LNCAP (cell line): ENCODE measurements at regions not wholly inside any gene's neighbourhood (a gene's known extent, or its start where the extent isn't known, plus 50 kb on each side); places are given as distances from the start of the nearest gene placed in this dataset.

Experiments
- TF ChIP-seq, protein P1 (sequence below): fragments of 450-650 bp; IDR thresholded peaks from 2 replicates; pipeline ENCODE4 v1.5.1; 2017; ENCODE audit warnings: mild to moderate bottlenecking

DNA sequence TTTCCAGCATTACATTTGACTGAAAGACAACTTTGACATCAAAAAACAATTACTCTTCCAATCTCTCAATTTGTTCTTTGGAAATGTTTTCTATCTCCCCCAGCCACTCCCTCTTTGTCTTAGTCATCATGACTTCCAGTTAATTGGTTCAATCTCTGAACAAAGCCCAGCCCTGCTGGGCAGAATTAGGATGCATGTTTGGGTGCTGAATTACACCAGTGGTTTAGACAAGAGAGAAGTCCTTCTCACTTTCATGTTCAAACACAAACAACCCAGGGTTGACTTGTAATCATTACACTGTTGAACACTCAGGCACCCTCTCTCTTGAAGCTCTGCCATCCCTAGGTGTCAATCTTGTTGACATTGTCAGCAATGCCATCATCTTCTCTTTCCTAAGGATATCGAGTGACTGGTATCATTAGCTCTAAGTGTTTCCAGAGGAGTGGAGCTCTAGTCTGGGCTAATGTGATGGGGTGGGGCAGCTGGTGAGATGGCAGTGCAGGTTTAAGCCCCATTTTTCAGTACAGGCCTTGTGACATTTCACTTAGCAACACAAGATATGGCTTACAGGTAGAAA lies 90.8 kb upstream of the MEIS1 start:
- TF ChIP-seq, protein P1, sequence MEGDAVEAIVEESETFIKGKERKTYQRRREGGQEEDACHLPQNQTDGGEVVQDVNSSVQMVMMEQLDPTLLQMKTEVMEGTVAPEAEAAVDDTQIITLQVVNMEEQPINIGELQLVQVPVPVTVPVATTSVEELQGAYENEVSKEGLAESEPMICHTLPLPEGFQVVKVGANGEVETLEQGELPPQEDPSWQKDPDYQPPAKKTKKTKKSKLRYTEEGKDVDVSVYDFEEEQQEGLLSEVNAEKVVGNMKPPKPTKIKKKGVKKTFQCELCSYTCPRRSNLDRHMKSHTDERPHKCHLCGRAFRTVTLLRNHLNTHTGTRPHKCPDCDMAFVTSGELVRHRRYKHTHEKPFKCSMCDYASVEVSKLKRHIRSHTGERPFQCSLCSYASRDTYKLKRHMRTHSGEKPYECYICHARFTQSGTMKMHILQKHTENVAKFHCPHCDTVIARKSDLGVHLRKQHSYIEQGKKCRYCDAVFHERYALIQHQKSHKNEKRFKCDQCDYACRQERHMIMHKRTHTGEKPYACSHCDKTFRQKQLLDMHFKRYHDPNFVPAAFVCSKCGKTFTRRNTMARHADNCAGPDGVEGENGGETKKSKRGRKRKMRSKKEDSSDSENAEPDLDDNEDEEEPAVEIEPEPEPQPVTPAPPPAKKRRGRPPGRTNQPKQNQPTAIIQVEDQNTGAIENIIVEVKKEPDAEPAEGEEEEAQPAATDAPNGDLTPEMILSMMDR: no peak

DNA sequence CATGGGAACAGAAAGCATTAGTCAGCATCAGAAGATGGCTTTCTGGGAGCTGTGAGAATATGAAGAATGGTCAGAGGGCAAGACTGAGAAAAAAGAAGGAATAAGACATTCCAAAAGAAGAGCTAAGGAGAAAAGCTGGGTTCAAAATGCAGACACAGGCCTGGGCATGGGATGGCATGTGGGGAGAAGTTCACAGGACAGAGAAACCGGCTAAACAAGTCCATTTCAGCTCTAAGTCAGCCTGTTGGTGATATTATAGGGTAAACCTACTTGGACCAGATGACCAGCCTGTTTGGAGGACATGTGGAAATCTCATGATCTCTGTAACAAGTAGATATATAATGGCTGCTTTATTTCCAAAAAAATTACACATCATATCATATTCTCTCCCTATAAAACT lies 91.7 kb upstream of the MEIS1 start:
- TF ChIP-seq, protein P1: no peak

DNA sequence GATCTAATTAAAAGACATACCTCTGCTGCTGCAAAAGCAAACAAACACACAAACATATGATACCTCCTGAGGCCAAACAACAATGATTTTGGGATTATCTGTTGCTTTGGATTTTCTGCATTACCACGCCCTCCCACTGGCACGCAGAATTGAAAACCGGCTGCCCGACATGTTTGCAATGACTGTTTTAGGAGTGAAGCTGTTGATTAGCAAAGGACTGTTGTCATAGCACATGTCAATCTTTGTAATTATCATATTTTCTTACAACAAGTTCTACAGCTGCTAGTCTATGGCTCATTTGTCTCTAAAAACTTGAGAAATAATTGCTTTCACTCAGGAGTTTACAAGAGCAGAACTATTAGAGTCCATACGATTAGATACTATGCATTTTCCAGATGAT lies 94.4 kb upstream of the MEIS1 start:
- TF ChIP-seq, protein P1: no peak

DNA sequence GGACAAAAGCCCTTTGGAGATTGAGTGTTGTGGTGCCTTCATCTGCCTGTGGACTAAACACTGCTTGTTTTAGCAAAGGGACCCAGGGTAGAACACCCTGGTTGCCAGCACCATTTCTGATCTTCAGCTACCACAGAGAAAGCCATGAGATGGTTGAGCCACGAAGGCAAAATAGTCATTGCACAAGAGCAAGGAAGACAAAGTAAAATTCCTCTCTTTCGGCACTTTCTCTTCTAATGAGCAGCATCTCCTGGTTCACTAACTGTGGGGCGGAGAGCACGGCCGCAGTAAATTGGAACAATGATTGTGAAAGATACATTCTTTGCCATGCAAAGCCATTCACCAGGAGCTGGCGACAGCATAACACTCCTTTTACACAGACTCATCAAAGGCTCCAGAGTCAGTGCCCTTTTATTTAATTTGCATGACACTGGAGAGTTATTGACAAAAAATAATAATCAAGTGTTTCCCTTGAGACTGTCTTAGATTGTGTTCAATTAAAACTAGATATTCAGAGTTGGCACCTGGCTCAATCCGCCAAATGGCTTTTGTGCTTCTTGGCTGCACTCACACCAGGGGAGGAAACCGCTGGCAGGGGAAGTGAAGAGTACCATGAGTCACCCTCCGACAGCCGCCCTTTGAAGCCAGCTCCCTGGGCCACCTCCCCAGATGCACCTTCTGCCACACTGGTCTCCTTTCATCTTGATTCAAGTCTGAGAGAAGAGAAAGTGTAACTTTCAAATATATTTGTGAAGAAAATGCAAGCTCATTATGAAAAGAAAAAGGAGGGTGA lies 100.5 kb upstream of the MEIS1 start:
- TF ChIP-seq, protein P1: no peak

DNA sequence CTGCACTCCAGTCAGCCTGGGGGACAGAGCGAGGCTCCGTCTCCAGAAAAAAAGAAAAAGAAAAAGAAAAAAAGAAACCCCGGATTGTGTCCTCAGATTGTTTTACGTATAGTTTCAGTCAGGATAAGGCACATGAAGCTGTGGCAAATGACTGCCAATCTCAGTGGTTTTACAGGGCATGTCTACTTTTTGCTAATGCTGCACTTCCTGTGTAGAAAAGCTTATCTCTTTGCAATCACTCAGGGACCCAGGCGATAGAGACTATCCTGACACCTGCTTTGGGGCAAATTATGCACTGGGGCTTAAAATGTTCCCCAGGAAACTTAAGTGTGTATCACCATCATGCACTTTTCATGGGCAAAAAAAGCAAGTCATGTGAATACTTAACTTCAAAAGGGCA lies 103.7 kb upstream of the MEIS1 start:
- TF ChIP-seq, protein P1: no peak

DNA sequence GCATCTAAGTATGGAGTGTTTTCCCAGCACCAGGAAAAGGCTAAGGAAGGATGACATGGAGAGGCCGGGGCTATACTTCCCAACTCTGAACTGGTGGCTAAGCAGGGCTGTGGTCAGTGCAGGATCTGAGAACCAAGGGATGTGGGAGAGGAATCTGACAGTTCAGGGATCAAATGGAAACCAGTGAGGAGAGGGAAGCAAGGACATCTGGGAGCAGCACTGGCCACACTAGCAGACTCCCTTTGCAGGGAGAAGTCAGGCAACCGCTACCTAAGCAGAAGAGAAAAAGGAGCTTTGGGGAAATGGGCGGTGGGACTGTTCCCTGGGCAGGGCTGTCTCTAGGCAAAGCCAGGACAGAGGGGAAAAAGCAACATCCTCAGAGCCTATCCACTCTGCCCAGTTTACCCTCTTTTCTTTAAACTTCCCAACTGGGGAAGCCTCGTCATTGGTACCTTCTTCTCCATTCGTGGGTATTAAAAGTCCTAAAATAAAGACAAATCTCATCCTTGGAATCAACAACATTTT lies 105.8 kb upstream of the MEIS1 start:
- TF ChIP-seq, protein P1: no peak

DNA sequence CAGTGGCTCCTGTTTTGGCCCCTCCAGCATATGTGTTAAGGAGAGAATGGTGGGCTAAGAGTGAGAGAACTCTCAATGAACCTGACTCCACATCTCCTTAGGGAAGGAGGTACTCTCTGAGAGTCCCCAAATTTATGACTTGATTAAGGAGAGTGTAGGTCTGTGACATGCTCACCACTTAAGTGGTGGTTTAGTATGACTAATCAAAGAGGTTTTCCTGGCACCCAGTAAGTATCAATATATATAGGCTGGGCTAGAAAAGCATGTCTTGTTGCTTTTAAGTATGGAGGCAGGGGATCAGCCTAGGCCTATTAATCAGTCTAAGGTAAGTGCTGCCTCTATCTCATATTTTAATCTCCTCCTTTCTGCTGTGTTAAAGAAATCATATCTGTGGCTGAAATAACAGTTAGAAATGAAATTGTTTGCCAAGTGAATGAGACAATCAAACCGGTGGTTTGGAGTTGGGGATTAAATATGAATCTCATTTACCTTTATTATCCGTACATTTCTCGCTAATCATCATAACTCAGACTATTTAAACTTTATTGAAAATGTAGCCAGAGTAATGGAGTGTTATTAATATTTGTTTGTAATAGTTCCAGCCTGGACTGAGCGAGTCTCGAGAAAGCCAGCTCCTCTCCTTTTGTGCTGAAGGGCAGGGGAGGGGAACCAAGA lies 107.7 kb upstream of the MEIS1 start:
- TF ChIP-seq, protein P1: no peak
